ENCODE measurements at regions not wholly inside any gene's neighbourhood (a gene's known extent, or its start where the extent isn't known, plus 50 kb on each side); places are given as distances from the start of the nearest gene placed in this dataset.

DNA sequence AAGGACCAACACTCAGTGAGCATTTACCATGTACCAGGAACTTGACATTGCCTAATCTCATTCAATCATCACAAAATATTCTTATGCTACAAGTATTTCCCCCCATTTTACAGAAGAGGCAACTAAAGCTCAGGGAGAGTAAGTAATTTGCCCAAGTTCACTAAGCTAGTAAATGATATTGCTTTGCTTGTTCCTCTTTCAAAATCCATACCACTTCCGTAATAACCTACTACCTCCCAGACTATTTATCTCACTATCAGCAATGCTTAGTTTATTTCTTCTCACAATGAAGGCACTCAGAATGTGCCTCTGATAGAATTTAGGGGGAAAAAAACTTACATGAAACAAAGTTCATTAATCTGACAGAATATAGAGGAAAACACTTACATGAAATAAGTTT is 1070.9 kb upstream of the FANCL start:
- no peak for ATAC-seq
- no peak overlapping the region for H3K4me3 ChIP-seq

DNA sequence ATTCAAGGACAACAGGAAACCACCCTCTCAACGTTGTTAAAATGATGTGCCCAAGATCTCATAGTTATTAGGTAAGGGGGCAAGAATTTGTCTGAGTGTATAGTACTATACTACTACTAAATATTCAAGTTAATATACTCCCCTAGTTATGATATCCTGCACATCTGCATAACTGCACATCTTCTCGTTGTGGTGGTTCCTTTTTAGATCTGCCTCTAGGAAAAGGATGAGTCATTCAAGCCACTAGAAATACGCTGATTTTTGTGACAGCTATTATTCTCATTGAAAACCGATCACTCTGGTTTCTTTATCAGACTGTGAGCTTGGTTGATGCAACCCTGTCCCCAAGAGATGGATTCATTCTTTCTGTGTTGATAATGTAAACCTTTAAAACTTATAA is 1067.0 kb upstream of the FANCL start:
- H3K27ac ChIP-seq: no peak overlapping the region
- H3K4me3 ChIP-seq: no peak overlapping the region
- no peak for TF ChIP-seq POLR2A (IDR thresholded peaks at IDR 0.05)
- TF ChIP-seq, protein P1, sequence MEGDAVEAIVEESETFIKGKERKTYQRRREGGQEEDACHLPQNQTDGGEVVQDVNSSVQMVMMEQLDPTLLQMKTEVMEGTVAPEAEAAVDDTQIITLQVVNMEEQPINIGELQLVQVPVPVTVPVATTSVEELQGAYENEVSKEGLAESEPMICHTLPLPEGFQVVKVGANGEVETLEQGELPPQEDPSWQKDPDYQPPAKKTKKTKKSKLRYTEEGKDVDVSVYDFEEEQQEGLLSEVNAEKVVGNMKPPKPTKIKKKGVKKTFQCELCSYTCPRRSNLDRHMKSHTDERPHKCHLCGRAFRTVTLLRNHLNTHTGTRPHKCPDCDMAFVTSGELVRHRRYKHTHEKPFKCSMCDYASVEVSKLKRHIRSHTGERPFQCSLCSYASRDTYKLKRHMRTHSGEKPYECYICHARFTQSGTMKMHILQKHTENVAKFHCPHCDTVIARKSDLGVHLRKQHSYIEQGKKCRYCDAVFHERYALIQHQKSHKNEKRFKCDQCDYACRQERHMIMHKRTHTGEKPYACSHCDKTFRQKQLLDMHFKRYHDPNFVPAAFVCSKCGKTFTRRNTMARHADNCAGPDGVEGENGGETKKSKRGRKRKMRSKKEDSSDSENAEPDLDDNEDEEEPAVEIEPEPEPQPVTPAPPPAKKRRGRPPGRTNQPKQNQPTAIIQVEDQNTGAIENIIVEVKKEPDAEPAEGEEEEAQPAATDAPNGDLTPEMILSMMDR (IDR thresholded peaks at IDR 0.05): no peak
- DNase-seq (no peak), ATAC-seq (no peak)
- intact Hi-C loops (cut with DNase I): no loop called here
- no peaks in the 10 kb centered on the region for H3K27me3 ChIP-seq
- H3K4me1 ChIP-seq: no peaks in the 10 kb centered on the region
- H3K9me3 ChIP-seq: no peaks in the 10 kb centered on the region
- no peaks in the 10 kb centered on the region for H3K36me3 ChIP-seq (replicated peaks in 1 of 2; ENCODE audit: insufficient read depth in 1 of 2, low read depth in 2 of 2)
- WGBS, 2 donors: 33 to 51% methylated on average over 4 of the region's 4 CpGs

More for the DNA sequence above, 1070.9 kb upstream of the FANCL start:
- intact Hi-C loops (cut with DNase I): no loop called here
- Histone ChIP-seq H3K27ac (no peak overlapping the region), H3K9me3 (no peaks in the 10 kb centered on the region), H3K4me1 (no peaks in the 10 kb centered on the region), H3K36me3 (replicated peaks in 1 of 2; ENCODE audit: insufficient read depth in 1 of 2, low read depth in 2 of 2) (no peaks in the 10 kb centered on the region), H3K27me3 (no peaks in the 10 kb centered on the region)
- DNase-seq: no peak
- 58 to 67% methylated on average over 1 of the region's 1 CpG for WGBS, 2 donors
- TF ChIP-seq, protein P1 (IDR thresholded peaks at IDR 0.05): no peak

DNA sequence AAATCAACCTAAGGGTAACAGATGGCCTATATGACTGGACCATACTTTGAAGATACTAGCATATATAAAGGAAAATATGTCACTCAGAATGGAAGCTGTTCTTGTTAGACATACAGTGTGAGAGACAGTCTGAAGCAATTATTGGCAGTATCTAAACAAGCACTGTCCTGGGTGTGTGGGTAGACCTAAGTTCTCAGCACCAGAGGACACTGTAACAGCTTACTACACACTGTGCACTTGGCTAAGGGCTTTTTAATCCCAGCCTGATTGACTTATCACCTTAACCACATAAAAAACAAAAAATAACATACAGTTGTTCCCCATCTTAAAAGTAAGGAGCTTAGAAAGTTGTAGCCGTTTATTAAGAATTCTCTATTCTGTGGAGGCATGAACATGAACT is 1066.1 kb upstream of the FANCL start:
- ATAC-seq (no peak), DNase-seq (no peak)
- TF ChIP-seq, protein P1 (IDR thresholded peaks at IDR 0.05): no peak
- TF ChIP-seq POLR2A (IDR thresholded peaks at IDR 0.05): no peak
- Histone ChIP-seq H3K9me3 (no peaks in the 10 kb centered on the region), H3K27ac (no peak overlapping the region), H3K4me1 (no peaks in the 10 kb centered on the region), H3K4me3 (no peak overlapping the region), H3K36me3 (replicated peaks in 1 of 2; ENCODE audit: insufficient read depth in 1 of 2, low read depth in 2 of 2) (no peaks in the 10 kb centered on the region), H3K27me3 (no peaks in the 10 kb centered on the region)
- intact Hi-C loops (cut with DNase I): no loop called here
- WGBS, 2 donors: 72 to 86% methylated on average over 1 of the region's 1 CpG

DNA sequence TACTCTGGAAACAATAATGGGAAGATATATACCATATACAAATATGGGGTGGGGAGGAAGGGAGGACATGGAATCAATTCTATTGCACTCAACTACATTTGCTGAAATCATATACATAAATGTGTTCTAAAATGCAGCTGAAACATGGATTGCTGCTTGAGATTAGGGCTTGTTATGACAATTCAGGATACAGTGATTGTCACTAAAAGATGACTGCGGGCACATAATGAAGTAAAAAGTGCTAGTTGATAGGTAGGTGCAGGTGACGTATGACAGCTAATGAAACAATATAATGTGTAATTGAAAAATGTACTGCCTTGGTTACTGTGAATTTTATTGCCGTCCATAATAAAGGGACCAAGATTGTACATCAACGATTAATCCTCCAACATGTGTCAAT is 1062.1 kb upstream of the FANCL start:
- Histone ChIP-seq H3K36me3 (replicated peaks in 1 of 2; ENCODE audit: insufficient read depth in 1 of 2, low read depth in 2 of 2) (no peaks in the 10 kb centered on the region), H3K9me3 (no peaks in the 10 kb centered on the region), H3K27ac (no peak overlapping the region), H3K4me1 (no peaks in the 10 kb centered on the region), H3K27me3 (no peaks in the 10 kb centered on the region), H3K4me3 (no peak overlapping the region)
- TF ChIP-seq POLR2A (IDR thresholded peaks at IDR 0.05): no peak
- TF ChIP-seq, protein P1 (IDR thresholded peaks at IDR 0.05): no peak
- DNase-seq (no peak), ATAC-seq (no peak)
- intact Hi-C loops (cut with DNase I): no loop called here
- WGBS, 2 donors: 88 to 92% methylated on average over 4 of the region's 4 CpGs

DNA sequence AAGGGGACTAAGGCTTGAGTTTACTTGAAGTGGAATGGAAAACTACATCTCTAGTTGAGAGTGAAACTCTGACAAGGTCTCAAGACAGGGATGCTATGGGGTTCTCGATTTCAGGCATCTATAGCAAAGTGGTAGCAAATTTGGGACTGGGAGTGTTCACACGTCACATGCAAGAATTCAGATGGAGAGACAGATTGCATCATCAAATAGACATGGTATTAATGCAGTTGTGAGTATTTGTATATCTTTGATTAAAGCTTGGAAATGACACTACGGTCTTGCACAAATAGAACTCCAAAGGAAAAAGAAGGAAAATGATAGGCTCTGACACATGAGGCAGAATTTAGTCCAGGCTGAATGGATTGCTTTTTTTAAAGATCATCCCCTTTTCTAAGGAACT is 1061.6 kb upstream of the FANCL start:
- Histone ChIP-seq H3K36me3 (replicated peaks in 1 of 2; ENCODE audit: insufficient read depth in 1 of 2, low read depth in 2 of 2) (no peaks in the 10 kb centered on the region), H3K27me3 (no peaks in the 10 kb centered on the region), H3K4me3 (no peak overlapping the region), H3K9me3 (no peaks in the 10 kb centered on the region), H3K4me1 (no peaks in the 10 kb centered on the region), H3K27ac (no peak overlapping the region)
- ATAC-seq: no peak
- WGBS, 2 donors: 79 to 89% methylated on average over 3 of the region's 3 CpGs
- TF ChIP-seq POLR2A (IDR thresholded peaks at IDR 0.05): no peak
- TF ChIP-seq, protein P1 (IDR thresholded peaks at IDR 0.05): no peak
- intact Hi-C loops (cut with DNase I): no loop called here
- no peak for DNase-seq
